CD14-positive monocyte (primary cell): ENCODE measurements at regions not wholly inside any gene's neighbourhood (a gene's known extent, or its start where the extent isn't known, plus 50 kb on each side); places are given as distances from the start of the nearest gene placed in this dataset.

Source experiments
- DNase-seq, 3 donors: peaks; one replicate each; pipeline ENCODE4 v3.0.0-alpha.2; 2011 to 2022
- H2AFZ ChIP-seq: 2 replicates; pipeline ENCODE4 v1.6.0; 2012; ENCODE audit warnings: mild to moderate bottlenecking, low read depth, low read length, inconsistent platforms; ENCODE audit not compliant: insufficient read depth, poor library complexity, severe bottlenecking
- H3K27ac ChIP-seq, 2 donors: 1 replicate in 1 of 2; 2 replicates in 1 of 2; pipeline ENCODE4 v1.5.1; 2012 to 2013; ENCODE audit warnings: low read length in 2 of 2, control low read depth in 1 of 2, inconsistent platforms in 1 of 2, low read depth in 1 of 2, mild to moderate bottlenecking in 1 of 2
- H3K27me3 ChIP-seq, 2 donors: one replicate each; pipeline versions ENCODE4 v1.6.0 to v1.6.1; 2011 to 2013; ENCODE audit warnings: low read length in 2 of 2; ENCODE audit not compliant: control insufficient read depth in 2 of 2, insufficient read depth in 2 of 2
- H3K36me3 ChIP-seq, 2 donors: replicated peaks in 1 of 2; 1 replicate in 1 of 2; 2 replicates in 1 of 2; pipeline versions ENCODE4 v1.5.1 to v1.6.1; 2012 to 2013; ENCODE audit warnings: low read length in 2 of 2, control low read depth in 1 of 2, inconsistent platforms in 1 of 2, mild to moderate bottlenecking in 1 of 2; ENCODE audit not compliant: insufficient read depth in 2 of 2, control insufficient read depth in 1 of 2
- H3K4me1 ChIP-seq, 2 donors: 1 replicate in 1 of 2; 2 replicates in 1 of 2; pipeline versions ENCODE4 v1.5.1 to v1.6.1; 2012 to 2013; ENCODE audit warnings: low read length in 2 of 2, control low read depth in 1 of 2, inconsistent platforms in 1 of 2, mild to moderate bottlenecking in 1 of 2, moderate library complexity in 1 of 2; ENCODE audit not compliant: insufficient read depth in 2 of 2, control insufficient read depth in 1 of 2
- H3K4me2 ChIP-seq: replicated peaks from 2 replicates; pipeline ENCODE3; 2012; ENCODE audit warnings: low read length, moderate library complexity, mild to moderate bottlenecking; ENCODE audit not compliant: poor library complexity, severe bottlenecking; ENCODE audit errors: extremely low read depth
- H3K4me3 ChIP-seq, 3 experiments: fragments of 200-600 bp in 1 of 3; sonication (generic) in 1 of 3; replicated peaks in 1 of 3; 1 replicate in 2 of 3; 2 replicates in 1 of 3; pipeline ENCODE4 v1.5.1; 2011 to 2013; ENCODE audit warnings: low read length in 3 of 3, mild to moderate bottlenecking in 3 of 3, control low read depth in 2 of 3, low read depth in 2 of 3, inconsistent platforms in 1 of 3, moderate library complexity in 1 of 3
- H3K79me2 ChIP-seq: 2 replicates; pipeline ENCODE4 v1.6.0; 2012; ENCODE audit warnings: mild to moderate bottlenecking, control low read depth, inconsistent platforms, low read length, moderate library complexity; ENCODE audit not compliant: insufficient read depth
- H3K9ac ChIP-seq: 2 replicates; pipeline ENCODE4 v1.6.0; 2017; ENCODE audit warnings: low read length, mild to moderate bottlenecking; ENCODE audit not compliant: insufficient read depth, poor library complexity, severe bottlenecking
- H3K9me3 ChIP-seq, 2 donors: replicated peaks in 1 of 2; 1 replicate in 1 of 2; 2 replicates in 1 of 2; pipeline versions ENCODE4 v1.5.1 to v1.6.1; 2012 to 2013; ENCODE audit warnings: low read length in 2 of 2, control low read depth in 1 of 2; ENCODE audit not compliant: control insufficient read depth in 1 of 2, insufficient read depth in 1 of 2
- H4K20me1 ChIP-seq: 2 replicates; pipeline ENCODE4 v1.6.0; 2012; ENCODE audit warnings: mild to moderate bottlenecking, low read length, control low read depth, moderate library complexity; ENCODE audit not compliant: insufficient read depth
- H3K27ac Mint-ChIP-seq, 7 donors: one replicate each; pipeline ENCODE4 v1.8.0; 2020; ENCODE audit warnings: mild to moderate bottlenecking in 7 of 7, mixed read lengths in 7 of 7, moderate library complexity in 6 of 7, inconsistent platforms in 2 of 7
- H3K27me3 Mint-ChIP-seq, 3 donors: one replicate each; pipeline ENCODE4 v1.8.0; 2021 to 2022; ENCODE audit warnings: low read depth in 3 of 3, mild to moderate bottlenecking in 3 of 3, mixed read lengths in 3 of 3, moderate library complexity in 3 of 3, inconsistent platforms in 1 of 3
- H3K36me3 Mint-ChIP-seq, 2 donors: one replicate each; pipeline ENCODE4 v1.8.0; 2020; ENCODE audit warnings: mixed read lengths in 2 of 2, inconsistent platforms in 1 of 2, mild to moderate bottlenecking in 1 of 2
- H3K4me1 Mint-ChIP-seq: one replicate; pipeline ENCODE4 v1.8.0; 2020; ENCODE audit warnings: mild to moderate bottlenecking, mixed read lengths
- H3K4me3 Mint-ChIP-seq, 2 donors: one replicate each; pipeline ENCODE4 v1.8.0; 2020; ENCODE audit warnings: mild to moderate bottlenecking in 2 of 2, mixed read lengths in 2 of 2, moderate library complexity in 1 of 2
- H3K9me3 Mint-ChIP-seq, 7 donors: one replicate each; pipeline ENCODE4 v1.8.0; 2020 to 2022; ENCODE audit warnings: mixed read lengths in 7 of 7, mild to moderate bottlenecking in 6 of 7, moderate library complexity in 6 of 7, inconsistent platforms in 2 of 7
- CTCF ChIP-seq: fragments of 200-600 bp; IDR thresholded peaks from one replicate; pipeline ENCODE4 v1.8.0; 2022; ENCODE audit warnings: antibody characterized with exemption, mild to moderate bottlenecking
- WGBS: methylation state at CpG from one replicate; pipeline ENCODE4 v1.1.5; 2013; ENCODE audit warnings: missing lambda C conversion rate; ENCODE audit not compliant: insufficient coverage; 5-methylcytosine and 5-hydroxymethylcytosine counted together
- intact Hi-C, 2 donors: fragments of 100-400 bp; cut with micrococcal nuclease; formaldehyde crosslinking; loops; one replicate each; pipeline versions ENCODE4 v1.15.0 to v1.15.1; 2023

- Histone ChIP-seq H4K20me1 (no peaks in the 10 kb centered on the region), H3K4me2 (no peak overlapping the region), H3K9ac (no peak overlapping the region), H3K4me1 (no peaks in the 10 kb centered on the region), H2AFZ (no peak overlapping the region), H3K4me3 (no peak overlapping the region), H3K36me3 (no peaks in the 10 kb centered on the region), H3K9me3 (peaks cover under 1 to 3% of the 10 kb centered on the region in 2 donors), H3K79me2 (no peaks in the 10 kb centered on the region), H3K27me3 (no peaks in the 10 kb centered on the region), H3K27ac (no peak overlapping the region)
- no peak overlapping the region for H3K4me3 Mint-ChIP-seq
- H3K27me3 Mint-ChIP-seq, result peaks cover 0 to 2% (median 2%) of the 10 kb centered on the region in 3 donors
- no peak overlapping the region for H3K27ac Mint-ChIP-seq
- peaks cover 0 to 8% (median 3%) of the 10 kb centered on the region in 7 donors for H3K9me3 Mint-ChIP-seq
- no peaks in the 10 kb centered on the region for H3K36me3 Mint-ChIP-seq
- no peak for TF ChIP-seq CTCF
- intact Hi-C loops, result no loop called here
- no peak for DNase-seq
- H3K4me1 Mint-ChIP-seq, result no peaks in the 10 kb centered on the region
Measured at GRCh38 chr10:90435296-90435695, 422.5 kb downstream of the HTR7 start.

- Histone ChIP-seq H4K20me1 (no peaks in the 10 kb centered on the region), H3K27me3 (no peaks in the 10 kb centered on the region), H3K36me3 (no peaks in the 10 kb centered on the region), H3K9ac (no peak overlapping the region), H3K9me3 (peaks cover 12 to 15% of the 10 kb centered on the region in 2 donors), H3K27ac (no peak overlapping the region), H3K79me2 (no peaks in the 10 kb centered on the region), H3K4me3 (no peak overlapping the region), H3K4me1 (no peaks in the 10 kb centered on the region), H2AFZ (no peak overlapping the region), H3K4me2 (no peak overlapping the region)
- intact Hi-C loops, result no loop called here
- H3K9me3 Mint-ChIP-seq, result peaks cover 3 to 18% (median 10%) of the 10 kb centered on the region in 7 donors
- no peak overlapping the region for H3K4me3 Mint-ChIP-seq
- DNase-seq, result no peak
- H3K4me1 Mint-ChIP-seq, result no peaks in the 10 kb centered on the region
- H3K27ac Mint-ChIP-seq, result no peak overlapping the region
- no peaks in the 10 kb centered on the region for H3K36me3 Mint-ChIP-seq
- no CpG with 5 or more reads among the region's 1 CpG for WGBS
- no peak for TF ChIP-seq CTCF
- peaks cover 0 to 2% (median 2%) of the 10 kb centered on the region in 3 donors for H3K27me3 Mint-ChIP-seq
Measured at GRCh38 chr10:90437452-90437851, 420.4 kb downstream of the HTR7 start.
